H1 (cell line): ENCODE measurements at regions not wholly inside any gene's neighbourhood (a gene's known extent, or its start where the extent isn't known, plus 50 kb on each side); places are given as distances from the start of the nearest gene placed in this dataset.

Experiments
- BRCA1 ChIP-seq: IDR thresholded peaks from 2 replicates; pipeline ENCODE4 v1.6.1; 2012; ENCODE audit warnings: low read depth, low read length, improper control_type of control experiment
- EP300 ChIP-seq, 2 experiments: IDR thresholded peaks; 1 replicate in 1 of 2; 2 replicates in 1 of 2; pipeline ENCODE4 v1.6.1; 2011 to 2012; ENCODE audit warnings: low read depth in 2 of 2, low read length in 2 of 2, mild to moderate bottlenecking in 2 of 2, borderline replicate concordance in 1 of 2, inconsistent platforms in 1 of 2, moderate library complexity in 1 of 2
- GABPA ChIP-seq: IDR thresholded peaks from 2 replicates; pipeline ENCODE4 v1.6.1; 2011; ENCODE audit warnings: mild to moderate bottlenecking, low read length, moderate library complexity, borderline replicate concordance; ENCODE audit not compliant: insufficient read depth
- KDM1A ChIP-seq: fragments of 200-600, 300-600 bp; sonication (generic); IDR thresholded peaks from 2 replicates; pipeline ENCODE4 v1.7.1; 2016; ENCODE audit warnings: mild to moderate bottlenecking, low read length, borderline replicate concordance
- MAX ChIP-seq: IDR thresholded peaks from 2 replicates; pipeline ENCODE4 v1.6.1; 2012; ENCODE audit warnings: inconsistent platforms
- NRF1 ChIP-seq: IDR thresholded peaks from 2 replicates; pipeline ENCODE4 v1.6.1; 2011; ENCODE audit warnings: mild to moderate bottlenecking, low read depth, low read length, improper control_type of control experiment
- POLR2AphosphoS5 ChIP-seq: IDR thresholded peaks from 2 replicates; pipeline ENCODE4 v1.6.1; 2011; ENCODE audit warnings: low read depth, low read length
- RBBP5 ChIP-seq: IDR thresholded peaks from 2 replicates; pipeline ENCODE4 v1.7.1; 2012; ENCODE audit warnings: low read depth, mild to moderate bottlenecking, inconsistent platforms, low read length, moderate library complexity, borderline replicate concordance
- RNF2 ChIP-seq: fragments of 200-900, 300-1000 bp; sonication (generic); IDR thresholded peaks from 2 replicates; pipeline ENCODE4 v1.7.1; 2016; ENCODE audit warnings: borderline replicate concordance, low read depth, mild to moderate bottlenecking, antibody characterized with exemption, low read length; ENCODE audit not compliant: poor library complexity, severe bottlenecking; ENCODE audit errors: missing control alignments
- TBP ChIP-seq: IDR thresholded peaks from 2 replicates; pipeline ENCODE4 v1.6.1; 2011; ENCODE audit warnings: low read depth, low read length, improper control_type of control experiment
- YY1 ChIP-seq: IDR thresholded peaks from 2 replicates; pipeline ENCODE4 v1.6.1; 2011; ENCODE audit warnings: low read depth, mild to moderate bottlenecking, low read length
- TF ChIP-seq, protein P1 (sequence below), 3 experiments: IDR thresholded peaks; 1 replicate in 2 of 3; 2 replicates in 1 of 3; pipeline versions ENCODE4 v1.5.1 to v1.6.1; 2011; ENCODE audit warnings: low read length in 3 of 3, mild to moderate bottlenecking in 3 of 3, inconsistent platforms in 2 of 3, low read depth in 1 of 3, moderate library complexity in 1 of 3; ENCODE audit not compliant: insufficient read depth in 1 of 3; ENCODE audit errors: control extremely low read depth in 1 of 3
- TF ChIP-seq, protein P2 (sequence below): IDR thresholded peaks from 2 replicates; pipeline ENCODE4 v1.6.1; 2011; ENCODE audit warnings: low read depth, mild to moderate bottlenecking, low read length; ENCODE audit not compliant: insufficient read depth

- TF ChIP-seq NRF1 (no peak), MAX (no peak), KDM1A (no peak), POLR2AphosphoS5 (no peak), GABPA (no peak), EP300 (IDR thresholded peaks at IDR 0.05; ENCODE audit: borderline replicate concordance in 1 of 2, low read depth in 2 of 2, low read length in 2 of 2) (no peak), RBBP5 (no peak), YY1 (no peak), RNF2 (no peak), BRCA1 (no peak), TBP (no peak)
- TF ChIP-seq, protein P1, sequence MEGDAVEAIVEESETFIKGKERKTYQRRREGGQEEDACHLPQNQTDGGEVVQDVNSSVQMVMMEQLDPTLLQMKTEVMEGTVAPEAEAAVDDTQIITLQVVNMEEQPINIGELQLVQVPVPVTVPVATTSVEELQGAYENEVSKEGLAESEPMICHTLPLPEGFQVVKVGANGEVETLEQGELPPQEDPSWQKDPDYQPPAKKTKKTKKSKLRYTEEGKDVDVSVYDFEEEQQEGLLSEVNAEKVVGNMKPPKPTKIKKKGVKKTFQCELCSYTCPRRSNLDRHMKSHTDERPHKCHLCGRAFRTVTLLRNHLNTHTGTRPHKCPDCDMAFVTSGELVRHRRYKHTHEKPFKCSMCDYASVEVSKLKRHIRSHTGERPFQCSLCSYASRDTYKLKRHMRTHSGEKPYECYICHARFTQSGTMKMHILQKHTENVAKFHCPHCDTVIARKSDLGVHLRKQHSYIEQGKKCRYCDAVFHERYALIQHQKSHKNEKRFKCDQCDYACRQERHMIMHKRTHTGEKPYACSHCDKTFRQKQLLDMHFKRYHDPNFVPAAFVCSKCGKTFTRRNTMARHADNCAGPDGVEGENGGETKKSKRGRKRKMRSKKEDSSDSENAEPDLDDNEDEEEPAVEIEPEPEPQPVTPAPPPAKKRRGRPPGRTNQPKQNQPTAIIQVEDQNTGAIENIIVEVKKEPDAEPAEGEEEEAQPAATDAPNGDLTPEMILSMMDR (IDR thresholded peaks at IDR 0.05; ENCODE audit: control extremely low read depth in 1 of 3, insufficient read depth in 1 of 3, low read depth in 1 of 3, low read length in 3 of 3), result no peak
- TF ChIP-seq, protein P2, sequence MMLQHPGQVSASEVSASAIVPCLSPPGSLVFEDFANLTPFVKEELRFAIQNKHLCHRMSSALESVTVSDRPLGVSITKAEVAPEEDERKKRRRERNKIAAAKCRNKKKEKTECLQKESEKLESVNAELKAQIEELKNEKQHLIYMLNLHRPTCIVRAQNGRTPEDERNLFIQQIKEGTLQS, result no peak
Observed at GRCh38 chrX:39667191-39667590, 430.6 kb downstream of the BCOR start.
